Heart left ventricle (tissue), 16 donors: ENCODE measurements at regions not wholly inside any gene's neighbourhood (a gene's known extent, or its start where the extent isn't known, plus 50 kb on each side); places are given as distances from the start of the nearest gene placed in this dataset.

Source experiments
- ATAC-seq, 4 donors: fragments of 200-7000 bp; cut with Tn5 transposase; one replicate each; pipeline ENCODE4 v1.9.1; 2020 to 2022; ENCODE audit warnings: moderate library complexity in 4 of 4, mild to moderate bottlenecking in 3 of 4, moderate number of reproducible peaks in 1 of 4
- DNase-seq, 5 donors: peaks; one replicate each; pipeline ENCODE4 v3.0.0-alpha.2; 2020
- H3K27ac ChIP-seq, 12 donors: fragments of 200-600 bp; sonication (generic) in 4 of 12; one replicate each; pipeline versions ENCODE4 v1.5.0 to v1.8.0; 2016 to 2022; ENCODE audit warnings: mild to moderate bottlenecking in 2 of 12
- H3K27me3 ChIP-seq, 9 donors: fragments of 200-600 bp; sonication (generic) in 2 of 9; one replicate each; pipeline versions ENCODE4 v1.5.1 to v1.8.0; 2016 to 2022; ENCODE audit warnings: mild to moderate bottlenecking in 3 of 9
- H3K36me3 ChIP-seq, 9 donors: fragments of 200-600 bp; sonication (generic) in 2 of 9; one replicate each; pipeline versions ENCODE4 v1.5.0 to v1.8.0; 2018 to 2022; ENCODE audit warnings: mild to moderate bottlenecking in 2 of 9
- H3K4me1 ChIP-seq, 12 donors: fragments of 200-600 bp; sonication (generic) in 4 of 12; one replicate each; pipeline versions ENCODE4 v1.5.0 to v1.8.0; 2016 to 2022; ENCODE audit warnings: mild to moderate bottlenecking in 3 of 12
- H3K4me3 ChIP-seq, 12 donors: fragments of 200-600 bp; sonication (generic) in 4 of 12; one replicate each; pipeline versions ENCODE4 v1.5.0 to v1.8.0; 2017 to 2022; ENCODE audit warnings: mild to moderate bottlenecking in 9 of 12, moderate library complexity in 4 of 12
- H3K9me3 ChIP-seq, 12 donors: fragments of 200-600 bp; sonication (generic) in 4 of 12; one replicate each; pipeline versions ENCODE4 v1.5.0 to v1.8.0; 2016 to 2022; ENCODE audit warnings: mild to moderate bottlenecking in 1 of 12
- CTCF ChIP-seq, 12 donors: fragments of 200-600 bp; sonication (generic) in 4 of 12; IDR thresholded peaks; one replicate each; pipeline versions ENCODE4 v1.5.0 to v1.8.0; 2018 to 2022; ENCODE audit warnings: antibody characterized with exemption in 12 of 12, mild to moderate bottlenecking in 5 of 12
- POLR2A ChIP-seq, 2 donors: fragments of 450-650 bp; IDR thresholded peaks; one replicate each; pipeline ENCODE4 v1.6.1; 2017; ENCODE audit warnings: antibody characterized with exemption in 2 of 2, mild to moderate bottlenecking in 2 of 2, moderate library complexity in 2 of 2
- WGBS, 4 donors: extraction: QIAGEN DNeasy Blood & Tissue Kit in 2 of 4; methylation state at CpG; one replicate each; pipeline versions ENCODE4 v1.1.5 to v1.1.7; 2013 to 2018; 5-methylcytosine and 5-hydroxymethylcytosine counted together
- intact Hi-C, 10 donors: fragments of 100-400 bp; cut with DNase I; formaldehyde crosslinking; loops; one replicate each; pipeline versions ENCODE4 v1.11.1 to v1.14.2; 2022
- donor health status: ischemic (EF 13 %, LVEDD 7.1; RV severe dilation, severe dysfunction).
- donor health status: healthy with polysubstance abuse.
- donor health status: DM: no; HTN: yes; CAD: no.
- donor health status: DM: no; HTN: no; CAD: no.
- donor health status: ischemic (EF 25% LVEDD 6.9; RV normal size, moderate dysfunction).
- donor health status: ischemic (EF 25% LVEDD 5.7; RV mildly dilated, moderate dysfunction).
- donor health status: healthy.
- donor health status: DM: yes; HTN: yes; CAD: no.
- donor health status: ischemic (EF 35%, LVEDD 5.7; RV mildly dilated, moderate dysfunction).
- donor health status: nonischemic (EF 11% LVEDD 7.7; RV severe dilation, severe dysfunction).
- donor health status: DM: yes; HTN: yes; CAD: no.
- donor health status: PGD.
- donor health status: ischemic (EF 29% LVEDD 5.4; RV normal size, mild dysfunction).
- donor health status: nonischemic (EF 23%, LVEDD 6.1; RV moderate dilation, normal function).

GRCh38 chr17:10927712-10928111 is 89.8 kb upstream of the PIRT start:
- TF ChIP-seq POLR2A (IDR thresholded peaks at IDR 0.05) (no peak), CTCF (IDR thresholded peaks at IDR 0.05) (no peak)
- H3K4me3 ChIP-seq = no peak overlapping the region
- H3K9me3 ChIP-seq = no peaks in the 10 kb centered on the region
- intact Hi-C loops = loop anchor here in 1 of 10 donors (5.0 kb wide), 1 partner anchor 50 kb away; no protein-coding TSS in a partner anchor
- 86 to 93% (median 86%) methylated on average over 2 of the region's 2 CpGs for WGBS, 4 donors
- no peak overlapping the region for H3K27ac ChIP-seq
- no peak for DNase-seq
- no peak for ATAC-seq
- no peaks in the 10 kb centered on the region for H3K36me3 ChIP-seq
- peaks cover 0 to 17% (median 0%) of the 10 kb centered on the region in 9 donors for H3K27me3 ChIP-seq
- H3K4me1 ChIP-seq = no peaks in the 10 kb centered on the region

- Histone ChIP-seq H3K9me3 (no peaks in the 10 kb centered on the region), H3K4me3 (no peak overlapping the region), H3K27me3 (peaks cover 0 to 4% (median 0%) of the 10 kb centered on the region in 9 donors), H3K4me1 (no peaks in the 10 kb centered on the region), H3K36me3 (no peaks in the 10 kb centered on the region), H3K27ac (no peak overlapping the region)
- intact Hi-C loops = no loop called here
- no peak for DNase-seq
- ATAC-seq = no peak
- TF ChIP-seq POLR2A (IDR thresholded peaks at IDR 0.05) = no peak
- no peak for TF ChIP-seq CTCF (IDR thresholded peaks at IDR 0.05)
- WGBS, 4 donors = 76 to 87% (median 79%) methylated on average over 5 of the region's 5 CpGs
Observed at GRCh38 chr17:10920558-10921108, 82.7 kb upstream of the PIRT start.

- Histone ChIP-seq H3K27me3 (no peaks in the 10 kb centered on the region), H3K4me1 (no peaks in the 10 kb centered on the region), H3K9me3 (peaks cover 0 to 12% (median 7%) of the 10 kb centered on the region in 12 donors), H3K36me3 (no peaks in the 10 kb centered on the region), H3K4me3 (no peak overlapping the region), H3K27ac (no peak overlapping the region)
- intact Hi-C loops = no loop called here
- no peak for TF ChIP-seq CTCF (IDR thresholded peaks at IDR 0.05)
- TF ChIP-seq POLR2A (IDR thresholded peaks at IDR 0.05) = no peak
- WGBS, 4 donors = 51 to 67% (median 53%) methylated on average over 7 of the region's 7 CpGs
- no peak for ATAC-seq
- peak in 3 of 5 donors; percentile 24 to 62 (median 35) for DNase-seq
Observed at GRCh38 chr17:10907370-10907769, 69.5 kb upstream of the PIRT start.

GRCh38 chr17:10899281-10899680 is 61.4 kb upstream of the PIRT start:
- TF ChIP-seq CTCF (IDR thresholded peaks at IDR 0.05) (no peak), POLR2A (IDR thresholded peaks at IDR 0.05) (no peak)
- intact Hi-C loops = no loop called here
- no peaks in the 10 kb centered on the region for H3K36me3 ChIP-seq

More at GRCh38 chr17:10899281-10899680, 61.4 kb upstream of the PIRT start:
- Histone ChIP-seq H3K4me1 (no peaks in the 10 kb centered on the region), H3K4me3 (no peak overlapping the region), H3K9me3 (no peaks in the 10 kb centered on the region), H3K27ac (no peak overlapping the region), H3K27me3 (peaks cover 0 to 7% (median 0%) of the 10 kb centered on the region in 9 donors)
- DNase-seq (no peak), ATAC-seq (no peak)
